HG03432 (cell line): ENCODE measurements at regions not wholly inside any gene's neighbourhood (a gene's known extent, or its start where the extent isn't known, plus 50 kb on each side); places are given as distances from the start of the nearest gene placed in this dataset.
"Not testable (repeated sequence)": the region's sequence is repeated elsewhere in the genome, so short reads cannot be mapped to it uniquely, and the experiment has no call there.

Experiments used
- ATAC-seq: cut with Tn5 transposase; IDR thresholded peaks from one replicate; pipeline ENCODE4 v1.9.1; 2021; ENCODE audit warnings: mild to moderate bottlenecking, moderate library complexity; ENCODE audit not compliant: unreplicated experiment

- no peak for ATAC-seq
Measured at GRCh38 chr7:68733219-68734153, 864.8 kb upstream of the AUTS2 start.

GRCh38 chr7:68734431-68734830 lies 863.8 kb upstream of the AUTS2 start:
- ATAC-seq = no peak

- ATAC-seq = no peak
Measured at GRCh38 chr7:68739306-68739705, 859.0 kb upstream of the AUTS2 start.

GRCh38 chr7:68744036-68744435 lies 854.2 kb upstream of the AUTS2 start:
- no peak for ATAC-seq

GRCh38 chr7:68748934-68749900 lies 849.1 kb upstream of the AUTS2 start:
- no peak for ATAC-seq

- ATAC-seq = no peak
Measured at GRCh38 chr7:68752485-68753178, 845.6 kb upstream of the AUTS2 start.

- no peak for ATAC-seq
Measured at GRCh38 chr7:68754414-68754813, 843.9 kb upstream of the AUTS2 start.

- no peak for ATAC-seq
Measured at GRCh38 chr7:68756986-68757495, 841.2 kb upstream of the AUTS2 start.

- ATAC-seq = no peak
Measured at GRCh38 chr7:68760556-68760955, 837.7 kb upstream of the AUTS2 start.

GRCh38 chr7:68767462-68767861 lies 830.8 kb upstream of the AUTS2 start:
- no peak for ATAC-seq

- ATAC-seq = no peak
Measured at GRCh38 chr7:68770649-68771048, 827.6 kb upstream of the AUTS2 start.

- no peak for ATAC-seq
Measured at GRCh38 chr7:68776326-68776725, 821.9 kb upstream of the AUTS2 start.

- ATAC-seq = no peak
Measured at GRCh38 chr7:68783684-68784083, 814.6 kb upstream of the AUTS2 start.

- no peak for ATAC-seq
Measured at GRCh38 chr7:68785036-68785435, 813.2 kb upstream of the AUTS2 start.

- ATAC-seq = no peak
Measured at GRCh38 chr7:68787566-68787965, 810.7 kb upstream of the AUTS2 start.

- ATAC-seq = not testable (repeated sequence)
Measured at GRCh38 chr7:68788529-68788928, 809.7 kb upstream of the AUTS2 start.

- no peak for ATAC-seq
Measured at GRCh38 chr7:68789597-68789996, 808.7 kb upstream of the AUTS2 start.

- ATAC-seq = no peak
Measured at GRCh38 chr7:68792351-68792750, 805.9 kb upstream of the AUTS2 start.

- ATAC-seq = no peak
Measured at GRCh38 chr7:68793513-68793912, 804.8 kb upstream of the AUTS2 start.

- no peak for ATAC-seq
Measured at GRCh38 chr7:68800316-68800715, 798.0 kb upstream of the AUTS2 start.

GRCh38 chr7:68805159-68805558 lies 793.1 kb upstream of the AUTS2 start:
- no peak for ATAC-seq
